HS-27A (cell line): ENCODE measurements at regions not wholly inside any gene's neighbourhood (a gene's known extent, or its start where the extent isn't known, plus 50 kb on each side); places are given as distances from the start of the nearest gene placed in this dataset.

Source experiments
- DNase-seq: peaks from one replicate; pipeline ENCODE4 v3.0.0-alpha.2; 2012; ENCODE audit warnings: low read depth, missing footprints

DNA sequence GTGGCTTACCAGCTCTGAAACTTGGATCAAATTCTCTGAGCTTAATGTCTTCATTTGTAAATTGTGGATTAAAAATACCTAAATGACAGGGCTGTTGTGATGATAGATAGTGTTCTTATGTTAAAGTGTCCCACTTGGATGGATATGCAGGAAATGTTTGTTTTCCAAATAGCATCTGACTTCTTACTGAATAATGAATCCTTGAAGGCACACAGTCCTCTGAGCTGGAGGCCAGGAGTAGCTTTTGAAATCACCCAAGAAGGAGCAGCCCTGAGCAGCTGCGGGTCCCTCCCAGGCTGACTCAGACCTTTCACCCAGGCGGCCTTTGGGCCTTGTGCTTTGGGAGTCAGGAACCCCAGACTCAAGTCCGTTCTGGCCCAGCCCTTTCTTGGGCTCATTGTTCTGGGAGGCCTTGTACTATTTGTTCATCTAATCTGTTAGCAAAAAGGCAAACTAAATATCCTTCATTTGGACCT lies 173.0 kb upstream of the GATA6 start:
- DNase-seq, result no peak

DNA sequence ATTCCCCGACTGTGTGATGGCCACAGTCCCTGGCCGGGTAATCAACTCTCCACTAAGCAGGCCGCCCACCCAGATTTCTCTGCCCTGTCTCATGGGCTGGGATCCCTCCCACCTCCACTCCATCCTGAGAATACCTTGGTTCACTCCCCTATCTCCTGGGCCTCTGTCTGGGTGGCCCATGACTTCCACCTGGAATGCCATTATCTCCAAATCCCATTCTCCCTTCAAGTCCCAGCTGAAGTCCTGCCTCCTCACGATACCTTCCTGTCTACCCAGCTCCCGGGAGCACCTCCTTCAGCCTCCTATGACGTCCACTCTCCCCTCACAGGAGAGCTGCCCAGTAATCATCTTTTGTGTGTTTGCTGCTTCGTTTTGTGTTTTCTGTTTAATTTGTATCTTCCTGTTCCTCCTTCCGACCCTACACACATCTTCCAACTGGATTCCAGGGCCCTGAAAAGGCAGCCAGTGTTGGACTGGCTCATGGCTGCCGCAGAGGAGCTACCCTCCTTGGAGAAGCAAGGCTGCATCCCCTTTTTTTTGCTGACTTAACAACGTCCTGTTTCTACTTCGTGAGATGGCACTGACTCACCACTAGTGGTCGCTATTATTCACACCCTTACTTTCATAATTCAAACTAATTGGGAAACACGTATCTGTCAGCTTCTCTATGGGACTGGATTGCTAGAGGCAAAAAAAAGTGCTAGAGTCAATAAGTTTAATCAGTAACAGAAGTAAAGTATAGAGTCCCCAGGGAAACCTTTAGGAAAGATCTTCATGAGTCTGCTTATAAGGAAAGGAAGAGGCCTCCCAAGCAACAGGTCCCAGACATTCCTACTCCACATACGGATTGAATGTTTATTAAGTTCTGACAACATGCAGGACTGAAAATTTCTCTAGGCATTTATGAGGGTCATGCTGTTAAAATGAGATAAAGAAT lies 171.9 kb upstream of the GATA6 start:
- peak; percentile 19 for DNase-seq

- no peak for DNase-seq
These were observed 170.9 kb upstream of the GATA6 start for GRCh38 chr18:21998486-21998885.

DNA sequence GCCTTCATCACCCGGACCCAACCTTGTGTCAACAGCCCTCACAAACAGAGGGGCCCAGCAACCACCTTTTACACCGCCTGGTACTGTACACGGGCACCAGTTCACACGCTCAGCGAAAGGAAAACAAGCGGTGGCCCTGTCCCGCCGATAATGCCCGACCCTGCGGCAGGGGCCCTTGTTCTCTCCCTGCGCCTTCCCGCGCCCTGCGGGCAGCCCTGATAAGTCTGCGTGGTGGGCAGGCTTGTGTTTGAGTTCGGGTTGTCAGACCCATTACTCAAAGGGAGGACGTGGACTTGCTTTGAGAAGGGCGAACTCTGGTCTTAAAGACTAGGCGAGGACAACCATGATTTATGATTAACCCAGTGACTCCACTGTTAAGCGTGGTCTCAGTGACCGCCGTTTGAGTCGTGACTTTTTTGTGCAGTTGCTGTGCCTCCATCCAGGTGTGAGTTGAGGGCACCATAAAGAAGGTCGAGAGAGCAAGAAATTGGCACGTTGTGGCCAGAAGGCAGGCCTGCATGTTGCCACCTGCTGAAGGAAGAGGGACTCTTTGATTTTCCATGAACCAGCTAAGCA lies 167.4 kb upstream of the GATA6 start:
- no peak for DNase-seq

DNA sequence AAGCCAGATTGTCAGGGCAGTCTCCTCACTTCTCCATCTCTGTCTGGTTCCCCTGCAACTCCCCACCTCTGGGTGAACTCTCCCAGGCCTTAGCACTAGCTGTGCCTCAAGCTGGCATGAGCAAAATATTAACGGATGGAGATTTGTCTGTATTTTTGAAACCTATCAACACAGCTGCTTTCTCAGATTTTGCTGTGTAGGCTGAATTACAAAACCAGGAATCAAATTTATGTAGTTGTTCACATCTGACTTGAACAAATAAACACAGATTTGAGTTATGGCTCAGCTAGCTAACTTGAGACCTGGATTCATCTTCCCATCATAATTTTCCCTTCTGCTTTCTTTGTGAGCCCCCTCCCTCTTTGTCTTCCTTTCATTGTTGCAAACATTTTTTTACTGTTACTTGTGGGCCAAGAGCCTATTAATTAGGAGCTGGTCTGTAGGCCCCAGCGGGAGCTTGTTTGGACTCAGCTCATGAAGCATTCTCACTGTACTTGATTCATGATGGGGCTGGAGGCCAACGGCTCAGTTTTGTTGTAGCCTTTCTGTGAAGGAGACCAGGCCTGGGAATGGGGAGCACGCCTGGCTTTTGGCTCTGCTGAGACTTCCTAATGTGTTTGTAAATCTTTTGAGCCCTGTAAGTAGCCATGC lies 164.1 kb upstream of the GATA6 start:
- no peak for DNase-seq

- DNase-seq, result no peak
These were observed 162.9 kb upstream of the GATA6 start for GRCh38 chr18:22006458-22006857.

DNA sequence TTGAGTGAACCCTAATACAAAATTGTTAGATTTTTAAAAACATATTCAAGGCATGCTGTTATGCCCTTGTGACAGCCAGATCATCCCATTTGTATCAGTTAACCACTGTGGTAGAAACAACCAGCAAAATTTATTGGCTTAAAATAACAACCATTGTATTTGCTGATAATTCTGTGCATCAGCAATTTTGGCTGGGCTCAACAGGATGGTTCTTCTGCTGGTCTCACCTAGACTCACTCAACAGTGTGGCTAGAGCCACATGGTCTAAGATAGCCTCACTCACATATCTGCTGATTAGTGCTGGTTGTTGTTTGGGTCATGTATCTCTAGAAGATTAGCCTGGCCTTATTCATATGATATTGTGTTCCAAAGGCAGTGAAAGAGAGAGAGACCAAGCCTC lies 160.1 kb upstream of the GATA6 start:
- no peak for DNase-seq

- DNase-seq, result no peak
These were observed 155.4 kb upstream of the GATA6 start for GRCh38 chr18:22013993-22014392.

GRCh38 chr18:22015156-22015555 lies 154.2 kb upstream of the GATA6 start:
- DNase-seq, result no peak

DNA sequence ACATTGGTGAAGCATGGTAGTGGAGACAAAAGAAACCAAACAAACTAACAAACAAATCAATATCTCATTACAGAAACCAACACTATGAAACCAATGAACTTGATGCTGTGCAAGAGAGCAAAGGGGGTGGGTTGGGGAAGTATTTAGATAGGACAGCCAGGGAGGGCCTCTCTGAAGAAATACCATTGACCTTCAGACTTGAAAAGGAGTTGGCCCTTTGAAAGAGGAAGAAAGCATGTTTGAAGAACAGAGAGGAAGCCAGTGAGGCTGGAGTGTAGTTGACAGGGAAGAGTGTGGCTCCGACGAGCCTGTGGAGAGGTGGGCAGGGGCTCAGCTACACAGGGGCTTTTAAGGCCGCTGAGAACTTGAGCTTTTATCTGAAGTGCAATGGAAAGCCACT lies 151.0 kb upstream of the GATA6 start:
- DNase-seq, result no peak

- no peak for DNase-seq
These were observed 150.2 kb upstream of the GATA6 start for GRCh38 chr18:22019193-22019592.

DNA sequence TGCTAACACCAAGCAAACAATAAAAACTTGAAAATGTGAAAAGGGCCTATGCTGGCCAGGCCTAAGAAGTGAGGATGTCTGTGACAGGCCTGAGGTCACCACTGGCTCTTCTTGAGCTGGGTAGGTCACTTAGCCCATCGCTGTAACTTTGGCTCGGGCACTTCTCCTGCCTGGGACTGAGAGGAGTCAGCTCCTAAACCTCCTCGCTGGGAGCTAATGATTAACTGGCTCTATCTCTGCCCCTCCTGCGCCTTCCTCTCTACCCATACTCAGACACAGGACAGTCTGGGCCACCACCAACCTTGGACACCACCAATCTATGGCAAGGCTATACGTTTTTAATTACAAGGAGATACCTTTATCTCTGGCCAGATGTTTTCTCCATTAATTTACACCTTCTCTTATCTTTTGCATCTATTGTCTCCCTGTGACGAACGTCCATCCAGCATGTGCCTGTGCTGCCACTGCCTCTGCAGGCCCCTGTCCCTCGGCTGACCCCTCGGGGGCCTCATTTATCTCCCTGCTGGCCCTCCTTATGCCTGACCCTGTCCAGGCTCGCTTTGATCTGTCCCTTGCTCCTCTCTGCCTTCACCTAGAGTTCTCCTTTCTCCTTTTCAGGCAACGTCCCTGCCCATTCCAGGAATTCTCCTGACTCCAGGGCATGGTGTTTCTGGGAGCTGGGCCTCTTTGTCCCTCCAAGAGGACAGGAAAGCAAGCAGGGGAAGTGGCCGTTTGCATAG lies 149.1 kb upstream of the GATA6 start:
- DNase-seq, result no peak

- DNase-seq, result no peak
These were observed 148.5 kb upstream of the GATA6 start for GRCh38 chr18:22020867-22021370.

DNA sequence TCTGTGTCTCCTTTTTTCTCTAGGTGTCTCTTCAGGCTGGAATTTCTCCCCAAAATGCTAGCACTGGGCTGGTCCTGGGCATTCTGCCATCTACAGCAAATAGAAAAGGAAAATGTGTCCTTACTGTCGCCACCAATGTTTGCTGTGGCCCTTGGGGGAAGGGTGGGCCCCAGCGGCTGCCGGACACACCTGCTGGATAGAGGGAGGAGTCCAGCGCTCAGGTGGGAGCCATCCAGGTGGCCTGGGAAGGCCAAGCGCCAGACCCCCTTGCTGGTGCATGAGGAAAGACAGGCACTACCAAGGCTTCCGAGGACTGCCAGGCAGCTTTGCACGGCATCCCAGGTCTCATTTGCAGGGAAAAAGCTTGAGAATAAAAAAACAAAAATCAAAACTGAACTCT lies 147.7 kb upstream of the GATA6 start:
- DNase-seq, result no peak

GRCh38 chr18:22024924-22025323 lies 144.5 kb upstream of the GATA6 start:
- DNase-seq, result no peak

- DNase-seq, result no peak
These were observed 143.0 kb upstream of the GATA6 start for GRCh38 chr18:22026362-22026761.

- DNase-seq, result no peak
These were observed 142.5 kb upstream of the GATA6 start for GRCh38 chr18:22026889-22027288.

DNA sequence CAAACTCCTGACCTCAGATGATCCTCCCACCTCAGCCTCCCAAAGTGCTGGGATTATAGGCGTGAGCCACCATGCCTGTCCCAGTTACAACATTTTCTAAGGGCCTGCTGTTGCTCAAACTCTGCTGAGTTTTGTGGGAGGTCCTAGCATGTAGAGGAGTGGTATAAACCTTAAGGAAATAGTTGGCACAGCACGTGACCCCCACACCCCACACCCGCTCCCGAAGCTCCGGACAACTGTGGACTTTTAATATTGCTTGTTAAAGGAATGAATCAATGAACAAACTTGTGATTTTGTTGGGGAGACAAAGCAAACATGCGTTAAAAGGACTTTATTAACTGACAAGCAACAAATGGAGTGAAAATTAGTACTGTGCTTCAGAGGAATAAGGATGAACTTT lies 137.8 kb upstream of the GATA6 start:
- DNase-seq, result no peak

GRCh38 chr18:22032392-22032961 lies 136.9 kb upstream of the GATA6 start:
- DNase-seq, result peak; percentile 76

GRCh38 chr18:22033085-22033484 lies 136.3 kb upstream of the GATA6 start:
- DNase-seq, result no peak

DNA sequence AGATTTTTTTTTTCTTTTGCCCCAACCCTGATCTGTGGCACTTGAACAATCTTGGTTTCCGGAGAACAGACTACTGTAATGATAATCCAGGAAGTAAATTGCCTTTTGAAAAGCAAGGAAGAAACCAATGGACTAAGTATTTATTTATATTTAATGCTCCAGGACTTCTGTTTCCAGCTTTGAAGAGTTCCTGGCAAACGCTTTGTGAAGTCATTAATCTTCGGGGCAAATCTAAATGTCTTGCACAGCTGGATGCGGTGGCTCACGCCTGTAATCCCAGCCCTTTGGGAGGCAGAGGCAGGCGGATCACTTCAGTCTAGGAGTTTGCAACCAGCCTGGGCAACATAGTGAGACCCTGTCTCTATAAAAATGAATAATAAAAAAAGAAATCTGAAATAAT lies 135.1 kb upstream of the GATA6 start:
- DNase-seq, result no peak

- DNase-seq, result no peak
These were observed 128.9 kb upstream of the GATA6 start for GRCh38 chr18:22040533-22040932.
